Fibroblast of mammary gland (primary cell): ENCODE measurements at regions not wholly inside any gene's neighbourhood (a gene's known extent, or its start where the extent isn't known, plus 50 kb on each side); places are given as distances from the start of the nearest gene placed in this dataset.
A peak's percentile ranks its signal among the peaks of the same experiment; 100 is the strongest.
"Not testable (repeated sequence)": the region's sequence is repeated elsewhere in the genome, so short reads cannot be mapped to it uniquely, and the experiment has no call there.

ENCODE experiments used
- DNase-seq: peaks from one replicate; pipeline ENCODE4 v3.0.0-alpha.2; 2010; ENCODE audit warnings: low read depth
- H3K4me3 ChIP-seq: 2 replicates; pipeline ENCODE4 v1.5.1; 2011; ENCODE audit warnings: low read depth, mild to moderate bottlenecking, low read length, moderate library complexity; ENCODE audit not compliant: control insufficient read depth
- CTCF ChIP-seq: conservative IDR thresholded peaks from 2 replicates; pipeline ENCODE4 v1.5.1; 2011; ENCODE audit warnings: low read depth, low read length, inconsistent platforms; ENCODE audit not compliant: control insufficient read depth, insufficient read depth

DNA sequence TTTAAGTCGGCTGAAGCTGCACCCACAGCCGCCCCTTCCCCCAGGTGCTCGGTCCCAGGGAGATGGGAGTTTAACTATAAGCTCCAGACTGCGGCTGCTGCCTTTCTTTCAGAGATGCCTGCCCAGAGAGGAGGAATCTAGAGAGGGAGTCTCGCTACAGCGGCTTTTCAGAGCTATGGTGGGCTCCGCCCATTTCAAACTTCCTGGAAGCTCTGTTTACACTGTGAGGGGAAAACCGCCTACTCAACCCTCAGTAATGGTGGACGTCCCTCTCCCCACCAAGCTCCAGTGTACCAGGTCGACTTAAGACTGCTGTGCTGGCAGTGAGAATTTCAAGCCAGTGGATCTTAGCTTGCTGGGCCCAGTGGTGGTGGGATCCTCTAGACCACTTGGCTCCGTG, 135.4 kb downstream of the CXCL12 start:
- TF ChIP-seq CTCF, result no peak
- H3K4me3 ChIP-seq, result no peak overlapping the region
- DNase-seq, result no peak

DNA sequence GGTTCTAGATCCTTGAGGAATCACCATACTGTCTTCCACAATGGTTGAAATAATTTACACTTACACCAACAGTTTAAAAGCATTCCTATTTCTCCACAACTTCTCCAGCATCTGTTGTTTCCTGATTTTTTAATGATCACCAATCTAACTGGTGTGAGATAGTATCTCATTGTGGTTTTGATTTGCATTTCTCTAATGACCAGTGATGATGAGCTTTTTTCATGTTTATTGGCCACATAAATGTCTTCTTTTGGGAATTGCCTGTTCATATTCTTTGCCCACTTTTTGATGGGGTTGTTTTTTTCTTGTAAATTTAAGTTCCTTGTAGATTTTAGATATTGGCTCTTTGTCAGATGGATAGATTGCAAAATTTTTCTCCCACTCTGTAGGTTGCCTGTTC, 138.2 kb downstream of the CXCL12 start:
- not testable (repeated sequence) for DNase-seq

DNA sequence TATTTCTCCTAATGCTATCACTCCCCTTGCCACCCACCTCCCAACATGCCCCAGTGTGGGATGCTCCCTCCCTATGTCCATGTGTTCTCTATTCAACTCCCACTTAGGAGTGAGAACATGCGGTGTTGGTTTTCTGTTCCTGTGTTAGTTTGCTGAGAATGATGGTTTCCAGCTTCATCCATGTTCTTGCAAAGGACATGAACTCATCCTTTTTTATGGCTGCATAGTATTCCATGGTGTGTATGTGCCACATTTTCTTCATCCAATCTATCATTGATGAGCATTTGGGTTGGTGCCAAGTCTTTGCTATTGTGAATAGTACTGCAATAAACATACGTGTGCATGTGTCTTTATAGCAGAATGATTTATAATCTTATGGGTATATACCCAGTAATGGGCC, 138.6 kb downstream of the CXCL12 start:
- not testable (repeated sequence) for DNase-seq

More for the DNA sequence above, 138.2 kb downstream of the CXCL12 start:
- not testable (repeated sequence) for H3K4me3 ChIP-seq

GRCh38 chr10:44245601-44245938, 139.3 kb downstream of the CXCL12 start:
- no peak for TF ChIP-seq CTCF
- H3K4me3 ChIP-seq, result no peak overlapping the region
- DNase-seq, result peak; percentile 30

More for the DNA sequence above, 138.6 kb downstream of the CXCL12 start:
- H3K4me3 ChIP-seq, result not testable (repeated sequence)

- H3K4me3 ChIP-seq, result no peak overlapping the region
- no peak for DNase-seq
- TF ChIP-seq CTCF, result no peak
These were observed 139.9 kb downstream of the CXCL12 start for GRCh38 chr10:44244745-44245600.

GRCh38 chr10:44243851-44244510, 140.9 kb downstream of the CXCL12 start:
- no peak for TF ChIP-seq CTCF
- H3K4me3 ChIP-seq, result no peak overlapping the region
- no peak for DNase-seq

GRCh38 chr10:44242826-44243225, 142.1 kb downstream of the CXCL12 start:
- no peak for TF ChIP-seq CTCF
- H3K4me3 ChIP-seq, result no peak overlapping the region
- no peak for DNase-seq
